Neuronal stem cell (in vitro differentiated cells): ENCODE measurements at regions not wholly inside any gene's neighbourhood (a gene's known extent, or its start where the extent isn't known, plus 50 kb on each side); places are given as distances from the start of the nearest gene placed in this dataset.

Source experiments
- DNase-seq: peaks from one replicate; pipeline ENCODE4 v3.0.0-alpha.2; 2013; ENCODE audit warnings: low spot score
- H2AFZ ChIP-seq: one replicate; pipeline ENCODE4 v1.6.1; 2013; ENCODE audit warnings: mild to moderate bottlenecking, low read length, inconsistent platforms
- H2AK5ac ChIP-seq: 2 replicates; pipeline ENCODE4 v1.6.1; 2013; ENCODE audit warnings: low read depth, mild to moderate bottlenecking, inconsistent platforms, low read length, moderate library complexity, mixed read lengths
- H2BK120ac ChIP-seq: 2 replicates; pipeline ENCODE4 v1.6.1; 2013; ENCODE audit warnings: low read depth, mild to moderate bottlenecking, inconsistent platforms, low read length, moderate library complexity, mixed read lengths
- H2BK12ac ChIP-seq: one replicate; pipeline ENCODE4 v1.6.1; 2013; ENCODE audit warnings: low read length, inconsistent platforms
- H2BK15ac ChIP-seq: 2 replicates; pipeline ENCODE4 v1.6.1; 2013; ENCODE audit warnings: mild to moderate bottlenecking, low read length, inconsistent platforms, mixed read lengths
- H2BK5ac ChIP-seq: one replicate; pipeline ENCODE4 v1.6.1; 2013; ENCODE audit warnings: inconsistent platforms, mild to moderate bottlenecking, low read length, moderate library complexity
- H3K14ac ChIP-seq: one replicate; pipeline ENCODE4 v1.6.1; 2013; ENCODE audit warnings: low read length, inconsistent platforms
- H3K18ac ChIP-seq: 2 replicates; pipeline ENCODE4 v1.6.1; 2013; ENCODE audit warnings: low read length, inconsistent platforms
- H3K23ac ChIP-seq: 2 replicates; pipeline ENCODE4 v1.6.1; 2013; ENCODE audit warnings: low read depth, mild to moderate bottlenecking, mixed read lengths, low read length, inconsistent platforms; ENCODE audit not compliant: poor library complexity
- H3K27ac ChIP-seq: replicated peaks from 3 replicates; pipeline ENCODE4 v1.5.1; 2013; ENCODE audit warnings: low read length, inconsistent platforms
- H3K27me3 ChIP-seq, 3 experiments: 2 replicates each; pipeline ENCODE4 v1.6.1; 2013; ENCODE audit warnings: low read length in 3 of 3, mild to moderate bottlenecking in 2 of 3, inconsistent platforms in 1 of 3, low read depth in 1 of 3, mixed read lengths in 1 of 3, moderate library complexity in 1 of 3; ENCODE audit not compliant: control insufficient read depth in 3 of 3, insufficient read depth in 3 of 3
- H3K36me3 ChIP-seq, 2 donors: replicated peaks in 1 of 2; 2 replicates each; pipeline ENCODE4 v1.6.1; 2013; ENCODE audit warnings: low read length in 2 of 2; ENCODE audit not compliant: control insufficient read depth in 2 of 2, insufficient read depth in 2 of 2
- H3K4ac ChIP-seq: 2 replicates; pipeline ENCODE4 v1.6.1; 2013; ENCODE audit warnings: inconsistent platforms, mild to moderate bottlenecking, low read length, moderate library complexity
- H3K4me1 ChIP-seq, 2 donors: 1 replicate in 1 of 2; 2 replicates in 1 of 2; pipeline ENCODE4 v1.6.1; 2013; ENCODE audit warnings: low read length in 2 of 2, low read depth in 1 of 2; ENCODE audit not compliant: control insufficient read depth in 2 of 2, insufficient read depth in 1 of 2
- H3K4me2 ChIP-seq: one replicate; pipeline ENCODE4 v1.6.1; 2013; ENCODE audit warnings: mild to moderate bottlenecking, low read length, inconsistent platforms; ENCODE audit not compliant: insufficient read depth, poor library complexity, severe bottlenecking
- H3K4me3 ChIP-seq, 2 donors: 2 replicates each; pipeline ENCODE4 v1.5.1; 2013; ENCODE audit warnings: low read length in 2 of 2, mild to moderate bottlenecking in 2 of 2, inconsistent platforms in 1 of 2, moderate library complexity in 1 of 2
- H3K79me1 ChIP-seq: one replicate; pipeline ENCODE4 v1.6.1; 2013; ENCODE audit warnings: low read depth, mild to moderate bottlenecking, inconsistent platforms, low read length, moderate library complexity
- H3K9ac ChIP-seq: one replicate; pipeline ENCODE4 v1.6.1; 2013; ENCODE audit warnings: mild to moderate bottlenecking, low read depth, low read length, inconsistent platforms; ENCODE audit not compliant: poor library complexity
- H3K9me3 ChIP-seq, 2 donors: replicated peaks in 1 of 2; 2 replicates each; pipeline versions ENCODE3 to v1.6.1; 2013; ENCODE audit warnings: low read length in 2 of 2, mild to moderate bottlenecking in 2 of 2, inconsistent platforms in 1 of 2, low read depth in 1 of 2, mixed read lengths in 1 of 2, moderate library complexity in 1 of 2; ENCODE audit not compliant: control insufficient read depth in 2 of 2, insufficient read depth in 1 of 2
- H4K8ac ChIP-seq: one replicate; pipeline ENCODE4 v1.6.1; 2013; ENCODE audit warnings: low read depth, mild to moderate bottlenecking, inconsistent platforms, low read length, moderate library complexity
- H4K91ac ChIP-seq: one replicate; pipeline ENCODE4 v1.6.1; 2013; ENCODE audit warnings: low read length, low read depth, mild to moderate bottlenecking, inconsistent platforms; ENCODE audit not compliant: poor library complexity
- WGBS, 2 donors: extraction: QIAGEN DNeasy Blood & Tissue Kit; methylation state at CpG; one replicate each; pipeline ENCODE4 v1.1.7; 2013; ENCODE audit warnings: missing lambda C conversion rate in 2 of 2, mixed read lengths in 1 of 2; ENCODE audit not compliant: insufficient read length in 2 of 2, insufficient replicate concordance in 1 of 2; ENCODE audit errors: extremely low coverage in 2 of 2; 5-methylcytosine and 5-hydroxymethylcytosine counted together

GRCh38 chr2:67054728-67055127 is 342.4 kb upstream of the ETAA1 start:
- H2BK5ac ChIP-seq: no peak overlapping the region
- H3K9ac ChIP-seq: no peak overlapping the region
- no peak overlapping the region for H3K18ac ChIP-seq
- DNase-seq: no peak
- no peak overlapping the region for H4K91ac ChIP-seq
- H3K4me1 ChIP-seq: no peaks in the 10 kb centered on the region
- H3K9me3 ChIP-seq: no peaks in the 10 kb centered on the region
- no peak overlapping the region for H2AFZ ChIP-seq
- no peak overlapping the region for H2BK15ac ChIP-seq
- no peaks in the 10 kb centered on the region for H3K27me3 ChIP-seq
- no peak overlapping the region for H3K4me2 ChIP-seq
- H3K36me3 ChIP-seq: no peaks in the 10 kb centered on the region
- no peak overlapping the region for H4K8ac ChIP-seq
- H3K27ac ChIP-seq: no peak overlapping the region
- H3K4me3 ChIP-seq: no peak overlapping the region
- H2BK120ac ChIP-seq: no peak overlapping the region
- no peak overlapping the region for H3K4ac ChIP-seq
- no peaks in the 10 kb centered on the region for H3K79me1 ChIP-seq
- no CpG with 5 or more reads among the region's 3 CpGs for WGBS, 2 donors
- H3K14ac ChIP-seq: no peak overlapping the region
- H2BK12ac ChIP-seq: no peak overlapping the region
- H3K23ac ChIP-seq: no peak overlapping the region
- H2AK5ac ChIP-seq: no peak overlapping the region

DNA sequence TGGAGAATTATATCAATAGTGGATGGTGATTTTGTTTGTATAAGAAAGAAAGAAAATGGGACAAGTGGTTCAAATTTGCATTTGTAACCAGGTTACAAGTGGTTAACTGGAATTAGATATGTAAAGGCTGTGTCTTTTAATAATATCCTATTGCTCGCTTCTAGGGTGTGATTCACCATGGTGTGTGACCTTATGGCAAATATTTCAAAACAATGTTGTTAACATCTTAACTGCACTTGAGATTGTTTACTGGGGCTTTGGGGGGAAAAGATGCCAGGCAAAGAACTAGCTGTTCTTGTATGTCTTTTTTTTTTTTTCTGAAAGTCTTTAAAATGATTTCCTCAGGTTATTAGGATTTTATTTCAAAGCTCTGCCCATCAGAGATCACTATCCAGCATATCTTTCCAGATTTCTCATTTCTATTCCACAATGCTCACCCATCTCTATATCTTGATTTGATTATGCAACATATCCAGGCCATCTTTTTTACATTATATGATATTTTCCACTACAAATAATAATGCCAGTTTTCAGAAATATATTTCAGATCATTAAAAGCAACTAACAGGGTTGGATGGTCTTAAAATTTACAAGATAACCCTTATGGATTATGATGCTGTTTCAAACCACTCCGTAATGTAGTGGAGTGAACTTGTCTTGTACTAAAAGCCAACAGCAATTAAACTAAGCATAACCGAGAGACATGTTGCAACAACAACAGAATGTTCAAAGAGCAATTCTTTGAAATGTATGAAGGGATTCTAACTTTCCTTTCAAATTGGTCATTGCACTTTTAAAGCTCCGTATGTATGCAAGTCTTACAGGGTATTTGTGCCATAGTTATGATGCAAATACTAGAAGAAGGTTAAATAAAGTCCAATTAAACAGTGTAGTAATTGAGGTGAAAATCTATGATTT is 341.5 kb upstream of the ETAA1 start:
- Histone ChIP-seq H2AK5ac (no peak overlapping the region), H2BK12ac (no peak overlapping the region), H3K18ac (no peak overlapping the region), H3K4me3 (no peak overlapping the region), H2AFZ (no peak overlapping the region), H3K4me1 (no peaks in the 10 kb centered on the region), H3K36me3 (no peaks in the 10 kb centered on the region), H3K9ac (no peak overlapping the region), H3K79me1 (no peaks in the 10 kb centered on the region), H3K14ac (no peak overlapping the region), H4K91ac (no peak overlapping the region), H4K8ac (no peak overlapping the region), H3K23ac (no peak overlapping the region), H2BK5ac (no peak overlapping the region), H2BK120ac (no peak overlapping the region), H3K4me2 (no peak overlapping the region), H3K27me3 (no peaks in the 10 kb centered on the region), H3K27ac (no peak overlapping the region), H3K9me3 (no peaks in the 10 kb centered on the region), H3K4ac (no peak overlapping the region), H2BK15ac (no peak overlapping the region)
- WGBS, 2 donors: no CpG with 5 or more reads among the region's 4 CpGs
- DNase-seq: no peak

DNA sequence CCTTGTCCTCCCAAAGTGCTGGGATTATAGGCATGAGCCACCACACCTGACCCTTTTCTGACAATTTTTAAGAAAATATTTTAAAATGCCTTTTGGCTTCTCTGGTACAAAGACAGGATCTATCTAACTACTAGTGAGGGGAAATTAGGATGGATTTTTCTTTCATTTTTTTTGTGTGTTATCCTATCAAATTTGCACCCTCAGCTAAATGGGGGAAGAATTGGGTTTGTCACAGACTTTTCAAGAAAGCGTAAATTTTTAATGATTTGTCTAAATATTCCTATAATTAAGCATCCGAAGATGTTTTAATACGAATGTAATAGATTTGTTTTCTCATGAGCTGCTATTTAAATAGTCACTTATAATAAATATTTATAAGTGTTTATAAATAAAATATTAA is 340.0 kb upstream of the ETAA1 start:
- H2BK15ac ChIP-seq: no peak overlapping the region
- H3K23ac ChIP-seq: no peak overlapping the region
- no peaks in the 10 kb centered on the region for H3K36me3 ChIP-seq
- no peak overlapping the region for H2BK5ac ChIP-seq
- no peak overlapping the region for H4K91ac ChIP-seq
- no peak overlapping the region for H2BK120ac ChIP-seq
- no peak overlapping the region for H4K8ac ChIP-seq
- no peak overlapping the region for H3K4ac ChIP-seq
- DNase-seq: no peak
- H3K27me3 ChIP-seq: no peaks in the 10 kb centered on the region
- no peak overlapping the region for H2BK12ac ChIP-seq
- H3K9me3 ChIP-seq: no peaks in the 10 kb centered on the region
- H2AFZ ChIP-seq: no peak overlapping the region
- H3K4me1 ChIP-seq: no peaks in the 10 kb centered on the region
- WGBS, 2 donors: no CpG with 5 or more reads among the region's 3 CpGs
- no peak overlapping the region for H3K4me3 ChIP-seq
- no peak overlapping the region for H3K4me2 ChIP-seq
- no peak overlapping the region for H2AK5ac ChIP-seq
- H3K9ac ChIP-seq: no peak overlapping the region
- H3K14ac ChIP-seq: no peak overlapping the region
- H3K79me1 ChIP-seq: no peaks in the 10 kb centered on the region
- H3K27ac ChIP-seq: no peak overlapping the region
- H3K18ac ChIP-seq: no peak overlapping the region

DNA sequence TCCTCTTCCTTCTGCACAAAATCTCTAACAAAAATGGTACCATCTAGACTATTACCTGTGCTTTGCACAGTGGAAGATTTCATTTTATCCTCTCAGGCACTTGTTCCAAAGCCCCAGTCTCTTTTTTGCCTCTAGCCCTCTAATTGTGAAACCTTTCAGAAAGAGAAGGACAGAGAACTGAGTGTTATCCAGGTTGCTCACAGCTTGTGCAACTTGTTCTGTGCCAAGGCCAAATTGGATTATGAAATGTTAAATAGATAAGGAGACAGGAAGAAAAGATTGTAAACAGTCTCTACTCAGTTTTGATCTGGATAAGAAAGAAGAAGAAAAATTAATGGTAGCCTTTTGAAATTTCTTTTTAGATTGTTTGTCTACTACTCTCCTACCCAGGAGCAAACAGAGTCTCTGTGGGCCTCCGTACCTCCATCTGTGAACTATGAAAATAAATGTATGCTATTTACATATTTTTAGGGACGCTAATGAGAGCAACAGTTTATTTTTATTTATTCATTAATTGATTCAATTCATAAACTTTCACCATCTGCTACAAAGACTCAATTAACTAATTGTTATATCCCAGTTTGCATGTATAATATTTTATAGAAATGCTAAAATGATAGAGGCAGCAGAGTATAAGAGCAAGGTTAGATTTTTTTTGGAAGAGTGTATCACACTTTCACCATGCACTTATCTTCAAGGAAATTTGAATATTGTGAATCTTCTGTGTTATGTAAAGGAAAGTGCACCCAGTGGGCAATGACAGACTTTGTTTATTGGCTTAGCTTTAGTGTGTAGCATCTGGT is 339.0 kb upstream of the ETAA1 start:
- Histone ChIP-seq H3K36me3 (no peaks in the 10 kb centered on the region), H3K4ac (no peak overlapping the region), H2BK15ac (no peak overlapping the region), H2AFZ (no peak overlapping the region), H3K27me3 (no peaks in the 10 kb centered on the region), H3K9me3 (no peaks in the 10 kb centered on the region), H4K8ac (no peak overlapping the region), H2BK120ac (no peak overlapping the region), H3K18ac (no peak overlapping the region), H3K79me1 (no peaks in the 10 kb centered on the region), H3K27ac (no peak overlapping the region), H2BK5ac (no peak overlapping the region), H3K23ac (no peak overlapping the region), H2AK5ac (no peak overlapping the region), H3K4me2 (no peak overlapping the region), H3K9ac (no peak overlapping the region), H3K14ac (no peak overlapping the region), H3K4me3 (no peak overlapping the region), H2BK12ac (no peak overlapping the region), H4K91ac (no peak overlapping the region), H3K4me1 (no peaks in the 10 kb centered on the region)
- no CpG with 5 or more reads among the region's 2 CpGs for WGBS, 2 donors
- DNase-seq: no peak
